ENCODE measurements at regions not wholly inside any gene's neighbourhood (a gene's known extent, or its start where the extent isn't known, plus 50 kb on each side); places are given as distances from the start of the nearest gene placed in this dataset.

DNA sequence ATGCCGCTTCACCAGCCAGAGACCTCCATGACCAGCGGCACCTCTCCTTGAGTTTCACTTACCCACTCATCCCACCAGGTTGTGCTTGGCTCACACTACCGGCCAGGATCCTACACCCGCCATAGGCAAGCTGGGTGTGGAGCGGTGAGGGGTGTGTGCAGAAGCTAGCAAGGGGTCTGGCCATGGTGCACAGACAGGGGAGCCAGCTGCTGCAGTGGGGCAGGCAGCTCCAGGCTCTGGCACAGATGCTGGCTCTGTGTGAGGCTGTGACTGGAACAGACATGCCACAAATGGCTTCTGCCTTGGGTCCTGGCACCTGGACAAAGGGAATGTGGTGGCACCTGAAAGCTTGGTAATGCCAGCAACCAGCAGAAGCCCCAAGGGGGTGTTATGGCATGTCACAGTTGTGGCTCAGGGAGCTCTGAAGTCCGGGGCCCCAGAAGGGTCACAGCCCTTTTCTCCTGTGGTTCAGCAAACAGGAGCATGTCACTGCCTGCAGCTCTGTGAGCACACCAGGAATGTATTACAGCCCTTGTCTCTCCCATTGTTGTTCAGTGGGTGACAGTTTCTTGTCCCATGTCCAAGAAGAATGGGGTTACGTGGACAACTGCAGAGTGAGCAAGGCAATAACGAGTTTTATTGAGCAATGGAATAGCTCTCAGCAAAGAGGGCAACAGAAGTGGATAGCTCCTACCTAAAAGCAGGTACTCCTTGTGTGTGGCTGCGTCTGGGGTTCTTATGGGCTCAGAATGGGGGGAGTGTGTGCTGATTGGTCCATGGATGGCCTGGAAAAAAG is 2791.0 kb upstream of the PCDH20 start:
- no peak for ATAC-seq
- TF ChIP-seq SNAI2 (CRISPR knock-in tag; IDR thresholded peaks at IDR 0.05) (no peak), PPARA (CRISPR knock-in tag; IDR thresholded peaks at IDR 0.05; ENCODE audit: borderline replicate concordance) (no peak), RARB (CRISPR knock-in tag; IDR thresholded peaks at IDR 0.05) (no peak), CREB5 (CRISPR knock-in tag; IDR thresholded peaks at IDR 0.05; ENCODE audit: low read depth) (no peak), ISL1 (CRISPR knock-in tag; IDR thresholded peaks at IDR 0.05) (no peak)
- TF ChIP-seq, protein P1, sequence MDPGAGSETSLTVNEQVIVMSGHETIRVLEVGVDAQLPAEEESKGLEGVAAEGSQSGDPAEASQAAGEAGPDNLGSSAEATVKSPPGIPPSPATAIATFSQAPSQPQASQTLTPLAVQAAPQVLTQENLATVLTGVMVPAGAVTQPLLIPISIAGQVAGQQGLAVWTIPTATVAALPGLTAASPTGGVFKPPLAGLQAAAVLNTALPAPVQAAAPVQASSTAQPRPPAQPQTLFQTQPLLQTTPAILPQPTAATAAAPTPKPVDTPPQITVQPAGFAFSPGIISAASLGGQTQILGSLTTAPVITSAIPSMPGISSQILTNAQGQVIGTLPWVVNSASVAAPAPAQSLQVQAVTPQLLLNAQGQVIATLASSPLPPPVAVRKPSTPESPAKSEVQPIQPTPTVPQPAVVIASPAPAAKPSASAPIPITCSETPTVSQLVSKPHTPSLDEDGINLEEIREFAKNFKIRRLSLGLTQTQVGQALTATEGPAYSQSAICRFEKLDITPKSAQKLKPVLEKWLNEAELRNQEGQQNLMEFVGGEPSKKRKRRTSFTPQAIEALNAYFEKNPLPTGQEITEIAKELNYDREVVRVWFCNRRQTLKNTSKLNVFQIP (CRISPR knock-in tag; IDR thresholded peaks at IDR 0.05; ENCODE audit: borderline replicate concordance, low read depth), result no peak

DNA sequence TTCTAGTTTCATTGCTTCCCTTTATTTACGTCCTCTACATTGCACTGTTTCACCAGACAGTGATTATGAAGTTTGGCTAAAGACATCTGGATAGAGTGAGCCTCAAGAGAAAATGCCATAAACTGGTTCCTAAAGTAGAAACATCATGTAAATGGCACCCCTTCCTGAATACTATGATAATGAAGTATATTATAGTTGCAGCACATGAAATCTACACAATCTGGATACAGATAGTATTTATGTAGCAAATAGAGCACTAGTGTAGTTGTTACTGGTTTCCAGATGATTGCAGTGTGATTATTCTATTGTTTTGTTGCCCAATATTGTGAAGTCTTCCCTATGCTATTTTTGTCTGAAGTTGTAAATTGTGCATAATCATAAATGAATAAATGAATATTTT is 2786.9 kb upstream of the PCDH20 start:
- TF ChIP-seq ZNF8 (CRISPR knock-in tag; IDR thresholded peaks at IDR 0.05), result no peak
- no peak for TF ChIP-seq ZNF565 (CRISPR knock-in tag; conservative IDR thresholded peaks at IDR 0.05; ENCODE audit: low read depth)
- TF ChIP-seq ARNTL (CRISPR knock-in tag; IDR thresholded peaks at IDR 0.05; ENCODE audit: borderline replicate concordance, low read depth), result no peak
- no peak for TF ChIP-seq GLIS3 (CRISPR knock-in tag; IDR thresholded peaks at IDR 0.05)
- TF ChIP-seq SNAI2 (CRISPR knock-in tag; IDR thresholded peaks at IDR 0.05), result no peak
- no peak for ATAC-seq

DNA sequence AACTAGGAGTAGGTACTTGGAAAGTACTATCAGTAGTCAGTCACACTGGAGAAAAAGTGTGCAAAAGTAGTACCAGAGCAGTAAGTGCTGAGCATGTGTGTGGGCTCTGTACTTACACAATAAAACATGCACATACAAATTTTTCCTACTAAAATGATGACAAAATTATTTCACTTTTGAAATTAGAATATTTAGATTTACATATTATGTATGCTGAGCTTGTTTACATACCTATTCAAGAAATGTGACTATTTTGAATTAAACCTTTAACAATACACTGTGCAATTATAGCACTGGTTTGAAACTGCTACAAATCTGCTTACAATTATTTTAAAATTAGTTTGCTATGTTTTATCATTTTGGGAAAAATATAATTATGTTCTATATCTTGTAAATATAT is 2781.6 kb upstream of the PCDH20 start:
- no peak for ATAC-seq
- TF ChIP-seq ISL1 (CRISPR knock-in tag; IDR thresholded peaks at IDR 0.05) (no peak), TCF4 (CRISPR knock-in tag; IDR thresholded peaks at IDR 0.05; ENCODE audit: borderline replicate concordance) (no peak), ZC3H10 (CRISPR knock-in tag; IDR thresholded peaks at IDR 0.05) (no peak), ZNF565 (CRISPR knock-in tag; conservative IDR thresholded peaks at IDR 0.05; ENCODE audit: low read depth) (no peak), ESRRG (CRISPR knock-in tag; IDR thresholded peaks at IDR 0.05) (no peak), ZNF70 (CRISPR knock-in tag; IDR thresholded peaks at IDR 0.05) (no peak), ARNTL (CRISPR knock-in tag; IDR thresholded peaks at IDR 0.05; ENCODE audit: borderline replicate concordance, low read depth) (no peak), PPARA (CRISPR knock-in tag; IDR thresholded peaks at IDR 0.05; ENCODE audit: borderline replicate concordance) (no peak), GLIS3 (CRISPR knock-in tag; IDR thresholded peaks at IDR 0.05) (no peak), BACH2 (CRISPR knock-in tag; IDR thresholded peaks at IDR 0.05; ENCODE audit: borderline replicate concordance) (no peak), OSR1 (CRISPR knock-in tag; IDR thresholded peaks at IDR 0.05) (no peak), CSRNP3 (CRISPR knock-in tag; IDR thresholded peaks at IDR 0.05) (no peak), ZNF8 (CRISPR knock-in tag; IDR thresholded peaks at IDR 0.05) (no peak), RARB (CRISPR knock-in tag; IDR thresholded peaks at IDR 0.05) (no peak), SNAI2 (CRISPR knock-in tag; IDR thresholded peaks at IDR 0.05) (no peak), CSDC2 (CRISPR knock-in tag; IDR thresholded peaks at IDR 0.05) (no peak), ZFP30 (CRISPR knock-in tag; IDR thresholded peaks at IDR 0.05) (no peak)
- TF ChIP-seq, protein P2, sequence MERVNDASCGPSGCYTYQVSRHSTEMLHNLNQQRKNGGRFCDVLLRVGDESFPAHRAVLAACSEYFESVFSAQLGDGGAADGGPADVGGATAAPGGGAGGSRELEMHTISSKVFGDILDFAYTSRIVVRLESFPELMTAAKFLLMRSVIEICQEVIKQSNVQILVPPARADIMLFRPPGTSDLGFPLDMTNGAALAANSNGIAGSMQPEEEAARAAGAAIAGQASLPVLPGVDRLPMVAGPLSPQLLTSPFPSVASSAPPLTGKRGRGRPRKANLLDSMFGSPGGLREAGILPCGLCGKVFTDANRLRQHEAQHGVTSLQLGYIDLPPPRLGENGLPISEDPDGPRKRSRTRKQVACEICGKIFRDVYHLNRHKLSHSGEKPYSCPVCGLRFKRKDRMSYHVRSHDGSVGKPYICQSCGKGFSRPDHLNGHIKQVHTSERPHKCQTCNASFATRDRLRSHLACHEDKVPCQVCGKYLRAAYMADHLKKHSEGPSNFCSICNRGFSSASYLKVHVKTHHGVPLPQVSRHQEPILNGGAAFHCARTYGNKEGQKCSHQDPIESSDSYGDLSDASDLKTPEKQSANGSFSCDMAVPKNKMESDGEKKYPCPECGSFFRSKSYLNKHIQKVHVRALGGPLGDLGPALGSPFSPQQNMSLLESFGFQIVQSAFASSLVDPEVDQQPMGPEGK (CRISPR knock-in tag; IDR thresholded peaks at IDR 0.05; ENCODE audit: borderline replicate concordance), result no peak
- TF ChIP-seq, protein P3, sequence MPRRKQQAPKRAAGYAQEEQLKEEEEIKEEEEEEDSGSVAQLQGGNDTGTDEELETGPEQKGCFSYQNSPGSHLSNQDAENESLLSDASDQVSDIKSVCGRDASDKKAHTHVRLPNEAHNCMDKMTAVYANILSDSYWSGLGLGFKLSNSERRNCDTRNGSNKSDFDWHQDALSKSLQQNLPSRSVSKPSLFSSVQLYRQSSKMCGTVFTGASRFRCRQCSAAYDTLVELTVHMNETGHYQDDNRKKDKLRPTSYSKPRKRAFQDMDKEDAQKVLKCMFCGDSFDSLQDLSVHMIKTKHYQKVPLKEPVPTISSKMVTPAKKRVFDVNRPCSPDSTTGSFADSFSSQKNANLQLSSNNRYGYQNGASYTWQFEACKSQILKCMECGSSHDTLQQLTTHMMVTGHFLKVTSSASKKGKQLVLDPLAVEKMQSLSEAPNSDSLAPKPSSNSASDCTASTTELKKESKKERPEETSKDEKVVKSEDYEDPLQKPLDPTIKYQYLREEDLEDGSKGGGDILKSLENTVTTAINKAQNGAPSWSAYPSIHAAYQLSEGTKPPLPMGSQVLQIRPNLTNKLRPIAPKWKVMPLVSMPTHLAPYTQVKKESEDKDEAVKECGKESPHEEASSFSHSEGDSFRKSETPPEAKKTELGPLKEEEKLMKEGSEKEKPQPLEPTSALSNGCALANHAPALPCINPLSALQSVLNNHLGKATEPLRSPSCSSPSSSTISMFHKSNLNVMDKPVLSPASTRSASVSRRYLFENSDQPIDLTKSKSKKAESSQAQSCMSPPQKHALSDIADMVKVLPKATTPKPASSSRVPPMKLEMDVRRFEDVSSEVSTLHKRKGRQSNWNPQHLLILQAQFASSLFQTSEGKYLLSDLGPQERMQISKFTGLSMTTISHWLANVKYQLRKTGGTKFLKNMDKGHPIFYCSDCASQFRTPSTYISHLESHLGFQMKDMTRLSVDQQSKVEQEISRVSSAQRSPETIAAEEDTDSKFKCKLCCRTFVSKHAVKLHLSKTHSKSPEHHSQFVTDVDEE (CRISPR knock-in tag; IDR thresholded peaks at IDR 0.05), result no peak
- TF ChIP-seq, protein P1 (CRISPR knock-in tag; IDR thresholded peaks at IDR 0.05; ENCODE audit: borderline replicate concordance, low read depth), result no peak
